H9 (cell line): ENCODE measurements at regions not wholly inside any gene's neighbourhood (a gene's known extent, or its start where the extent isn't known, plus 50 kb on each side); places are given as distances from the start of the nearest gene placed in this dataset.

ENCODE experiments used
- DNase-seq: peaks from one replicate; pipeline ENCODE4 v3.0.0-alpha.2; 2017
- H2AFZ ChIP-seq: one replicate; pipeline ENCODE4 v1.6.1; 2013; ENCODE audit warnings: mild to moderate bottlenecking, low read length, control low read depth, moderate library complexity
- H2AK5ac ChIP-seq: 2 replicates; pipeline ENCODE4 v1.6.1; 2013; ENCODE audit warnings: low read length, control low read depth, mixed read lengths; ENCODE audit not compliant: insufficient read length
- H2BK120ac ChIP-seq: one replicate; pipeline ENCODE4 v1.6.1; 2013; ENCODE audit warnings: low read depth, mild to moderate bottlenecking, low read length, control low read depth, inconsistent platforms; ENCODE audit not compliant: poor library complexity, severe bottlenecking
- H2BK12ac ChIP-seq: 2 replicates; pipeline ENCODE4 v1.6.1; 2013; ENCODE audit warnings: low read length, control low read depth, mixed read lengths, low read depth; ENCODE audit not compliant: insufficient read length
- H2BK15ac ChIP-seq: 2 replicates; pipeline ENCODE4 v1.6.1; 2013; ENCODE audit warnings: low read depth, low read length, control low read depth
- H2BK20ac ChIP-seq: one replicate; pipeline ENCODE4 v1.6.1; 2013; ENCODE audit warnings: low read depth, mild to moderate bottlenecking, low read length, control low read depth, inconsistent platforms; ENCODE audit not compliant: poor library complexity, severe bottlenecking
- H2BK5ac ChIP-seq: 2 replicates; pipeline ENCODE4 v1.6.1; 2013; ENCODE audit warnings: low read length, control low read depth, mixed read lengths; ENCODE audit not compliant: insufficient read length
- H3K14ac ChIP-seq: 2 replicates; pipeline ENCODE4 v1.6.1; 2013; ENCODE audit warnings: low read length, control low read depth; ENCODE audit not compliant: insufficient read depth
- H3K18ac ChIP-seq: 2 replicates; pipeline ENCODE4 v1.6.1; 2013; ENCODE audit warnings: low read depth, mild to moderate bottlenecking, mixed read lengths, low read length, control low read depth; ENCODE audit not compliant: insufficient read length
- H3K23ac ChIP-seq: 2 replicates; pipeline ENCODE4 v1.6.1; 2013; ENCODE audit warnings: low read length, control low read depth, mixed read lengths, low read depth; ENCODE audit not compliant: insufficient read length
- H3K23me2 ChIP-seq: 2 replicates; pipeline ENCODE4 v1.6.1; 2013; ENCODE audit warnings: low read depth, mild to moderate bottlenecking, mixed read lengths, low read length, control low read depth; ENCODE audit not compliant: insufficient read length, poor library complexity, severe bottlenecking
- H3K27ac ChIP-seq: 2 replicates; pipeline ENCODE4 v1.5.1; 2013; ENCODE audit warnings: low read length, control low read depth, mixed read lengths, low read depth; ENCODE audit not compliant: insufficient read length
- H3K27me3 ChIP-seq: 2 replicates; pipeline ENCODE4 v1.6.1; 2013; ENCODE audit warnings: low read length, control low read depth, inconsistent platforms; ENCODE audit not compliant: insufficient read depth
- H3K4ac ChIP-seq: 2 replicates; pipeline ENCODE4 v1.6.1; 2013; ENCODE audit warnings: low read depth, mild to moderate bottlenecking, control low read depth, inconsistent platforms, low read length, moderate library complexity
- H3K4me1 ChIP-seq: 2 replicates; pipeline ENCODE4 v1.6.1; 2013; ENCODE audit warnings: low read length, control low read depth, inconsistent platforms; ENCODE audit not compliant: insufficient read depth
- H3K4me2 ChIP-seq: 2 replicates; pipeline ENCODE4 v1.6.1; 2013; ENCODE audit warnings: low read length, control low read depth, mixed read lengths; ENCODE audit not compliant: insufficient read length, insufficient read depth
- H3K56ac ChIP-seq: 2 replicates; pipeline ENCODE4 v1.6.1; 2013; ENCODE audit warnings: low read depth, mild to moderate bottlenecking, mixed read lengths, low read length, control low read depth; ENCODE audit not compliant: insufficient read length
- H3K79me1 ChIP-seq: 2 replicates; pipeline ENCODE4 v1.6.1; 2013; ENCODE audit warnings: low read depth, mild to moderate bottlenecking, moderate library complexity, low read length, control low read depth, inconsistent platforms; ENCODE audit not compliant: insufficient read depth, poor library complexity, severe bottlenecking
- H3K79me2 ChIP-seq: 2 replicates; pipeline ENCODE4 v1.6.1; 2013; ENCODE audit warnings: low read length, control low read depth, inconsistent platforms; ENCODE audit not compliant: insufficient read depth
- H3K9ac ChIP-seq: 2 replicates; pipeline ENCODE4 v1.6.1; 2013; ENCODE audit warnings: low read length, control low read depth, mixed read lengths; ENCODE audit not compliant: insufficient read length; ENCODE audit errors: extremely low read depth
- H3K9me3 ChIP-seq: one replicate; pipeline ENCODE4 v1.6.1; 2013; ENCODE audit warnings: low read depth, low read length, inconsistent platforms; ENCODE audit not compliant: control insufficient read depth
- H3T11ph ChIP-seq: one replicate; pipeline ENCODE4 v1.6.1; 2013; ENCODE audit warnings: mild to moderate bottlenecking, low read length, control low read depth, inconsistent platforms
- H4K20me1 ChIP-seq: one replicate; pipeline ENCODE4 v1.6.1; 2013; ENCODE audit not compliant: control insufficient read depth, insufficient read length, insufficient read depth
- H4K5ac ChIP-seq: 2 replicates; pipeline ENCODE4 v1.6.1; 2013; ENCODE audit warnings: low read depth, mild to moderate bottlenecking, mixed read lengths, low read length, control low read depth; ENCODE audit not compliant: insufficient read length
- H4K8ac ChIP-seq: replicated peaks from 2 replicates; pipeline ENCODE4 v1.6.1; 2013; ENCODE audit warnings: low read length, control low read depth, mixed read lengths, low read depth; ENCODE audit not compliant: insufficient read length
- H4K91ac ChIP-seq: 2 replicates; pipeline ENCODE4 v1.6.1; 2013; ENCODE audit warnings: low read depth, mild to moderate bottlenecking, moderate library complexity, mixed read lengths, low read length, control low read depth; ENCODE audit not compliant: insufficient read length
- H3K27ac Mint-ChIP-seq, 3 experiments: 2 replicates in 2 of 3; 3 replicates in 1 of 3; pipeline ENCODE4 v1.8.0; 2020 to 2021; ENCODE audit warnings: mixed read lengths in 3 of 3, mild to moderate bottlenecking in 1 of 3, moderate library complexity in 1 of 3
- H3K27me3 Mint-ChIP-seq: 2 replicates; pipeline ENCODE4 v1.8.0; 2021; ENCODE audit warnings: low read depth, mild to moderate bottlenecking, moderate library complexity, mixed read lengths
- H3K36me3 Mint-ChIP-seq, 3 experiments: 2 replicates in 2 of 3; 3 replicates in 1 of 3; pipeline ENCODE4 v1.8.0; 2020 to 2021; ENCODE audit warnings: low read depth in 3 of 3, mixed read lengths in 3 of 3; ENCODE audit not compliant: insufficient read depth in 1 of 3
- H3K4me1 Mint-ChIP-seq, 2 experiments: 2 replicates each; pipeline ENCODE4 v1.8.0; 2020; ENCODE audit warnings: mixed read lengths in 2 of 2
- H3K4me3 Mint-ChIP-seq, 2 experiments: 2 replicates in 1 of 2; 3 replicates in 1 of 2; pipeline ENCODE4 v1.8.0; 2020 to 2021; ENCODE audit warnings: mild to moderate bottlenecking in 2 of 2, mixed read lengths in 2 of 2, moderate library complexity in 1 of 2
- H3K9me3 Mint-ChIP-seq, 2 experiments: 2 replicates in 1 of 2; 3 replicates in 1 of 2; pipeline ENCODE4 v1.8.0; 2020; ENCODE audit warnings: mild to moderate bottlenecking in 2 of 2, mixed read lengths in 2 of 2, moderate library complexity in 1 of 2
- WGBS: extraction: QIAGEN DNeasy Blood & Tissue Kit; methylation state at CpG from one replicate; pipeline ENCODE4 v1.1.7; 2013; ENCODE audit warnings: missing lambda C conversion rate, low lambda C conversion rate, mixed read lengths; ENCODE audit not compliant: insufficient read length; ENCODE audit errors: extremely low coverage; 5-methylcytosine and 5-hydroxymethylcytosine counted together
- TF ChIP-seq, protein P1 (sequence below): fragments of 200-600 bp; sonication (generic); conservative IDR thresholded peaks from 3 replicates; pipeline ENCODE4 v1.8.0; 2021; ENCODE audit warnings: antibody characterized with exemption, mild to moderate bottlenecking

DNA sequence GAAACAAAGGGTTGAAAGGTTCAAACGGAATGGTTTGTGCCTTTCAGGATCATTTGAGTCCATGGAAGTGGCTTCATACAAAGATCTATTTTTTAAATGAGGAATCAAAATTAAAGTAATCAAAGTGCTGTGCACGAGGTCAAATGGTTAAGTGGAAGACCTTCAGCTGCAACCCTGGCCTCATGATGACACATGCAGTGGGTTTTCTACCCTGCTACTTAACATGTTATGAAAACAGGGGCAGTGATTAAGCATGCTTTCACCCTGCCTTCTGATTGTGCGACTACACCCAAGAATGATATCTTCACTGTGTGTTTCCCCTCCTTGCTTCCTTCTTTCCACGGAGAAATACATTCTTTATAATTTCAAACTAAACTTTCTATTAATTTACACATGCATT lies 604.2 kb downstream of the LRRIQ3 start:
- Histone ChIP-seq H3K9ac (no peak overlapping the region), H2BK12ac (peak overlapping the region; percentile 67), H3K4ac (no peak overlapping the region), H2AFZ (no peak overlapping the region), H3K18ac (no peak overlapping the region), H2AK5ac (no peak overlapping the region), H3K56ac (no peak overlapping the region), H3T11ph (no peak overlapping the region), H3K9me3 (no peaks in the 10 kb centered on the region), H2BK5ac (no peak overlapping the region), H3K23ac (no peak overlapping the region), H3K4me1 (peaks cover 3% of the 10 kb centered on the region; the same call in 1 of the 2 replicates), H4K20me1 (no peaks in the 10 kb centered on the region), H3K27me3 (no peaks in the 10 kb centered on the region), H2BK20ac (no peak overlapping the region), H3K4me2 (no peak overlapping the region), H4K91ac (no peak overlapping the region), H4K5ac (no peak overlapping the region), H4K8ac (no peak overlapping the region), H2BK15ac (no peak overlapping the region), H3K79me2 (no peaks in the 10 kb centered on the region), H3K23me2 (no peaks in the 10 kb centered on the region), H3K79me1 (no peaks in the 10 kb centered on the region), H3K27ac (no peak overlapping the region), H3K14ac (no peak overlapping the region), H2BK120ac (no peak overlapping the region)
- TF ChIP-seq, protein P1, sequence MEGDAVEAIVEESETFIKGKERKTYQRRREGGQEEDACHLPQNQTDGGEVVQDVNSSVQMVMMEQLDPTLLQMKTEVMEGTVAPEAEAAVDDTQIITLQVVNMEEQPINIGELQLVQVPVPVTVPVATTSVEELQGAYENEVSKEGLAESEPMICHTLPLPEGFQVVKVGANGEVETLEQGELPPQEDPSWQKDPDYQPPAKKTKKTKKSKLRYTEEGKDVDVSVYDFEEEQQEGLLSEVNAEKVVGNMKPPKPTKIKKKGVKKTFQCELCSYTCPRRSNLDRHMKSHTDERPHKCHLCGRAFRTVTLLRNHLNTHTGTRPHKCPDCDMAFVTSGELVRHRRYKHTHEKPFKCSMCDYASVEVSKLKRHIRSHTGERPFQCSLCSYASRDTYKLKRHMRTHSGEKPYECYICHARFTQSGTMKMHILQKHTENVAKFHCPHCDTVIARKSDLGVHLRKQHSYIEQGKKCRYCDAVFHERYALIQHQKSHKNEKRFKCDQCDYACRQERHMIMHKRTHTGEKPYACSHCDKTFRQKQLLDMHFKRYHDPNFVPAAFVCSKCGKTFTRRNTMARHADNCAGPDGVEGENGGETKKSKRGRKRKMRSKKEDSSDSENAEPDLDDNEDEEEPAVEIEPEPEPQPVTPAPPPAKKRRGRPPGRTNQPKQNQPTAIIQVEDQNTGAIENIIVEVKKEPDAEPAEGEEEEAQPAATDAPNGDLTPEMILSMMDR = no peak
- WGBS = no CpG with 5 or more reads among the region's 4 CpGs
- Mint-ChIP-seq H3K9me3 (no peaks in the 10 kb centered on the region), H3K4me1 (peaks cover 5 to 23% of the 10 kb centered on the region in 2 experiments), H3K4me3 (no peak overlapping the region), H3K36me3 (no peaks in the 10 kb centered on the region; a peak in 1 of 7 replicates), H3K27me3 (no peaks in the 10 kb centered on the region), H3K27ac (no peak overlapping the region)
- no peak for DNase-seq
